Body of pancreas (tissue), 4 donors: ENCODE measurements at regions not wholly inside any gene's neighbourhood (a gene's known extent, or its start where the extent isn't known, plus 50 kb on each side); places are given as distances from the start of the nearest gene placed in this dataset.

Source experiments
- ATAC-seq: fragments of 150-250 bp; one replicate; pipeline ENCODE4 v1.9.1; 2016
- DNase-seq, 4 donors: peaks; one replicate each; pipeline ENCODE4 v3.0.0-alpha.2; 2019
- H3K27ac ChIP-seq, 4 donors: fragments of 200-600 bp; sonication (generic); 1 replicate in 3 of 4; 2 replicates in 1 of 4; pipeline versions ENCODE4 v1.5.1 to v1.6.1; 2016 to 2019; ENCODE audit warnings: mild to moderate bottlenecking in 1 of 4, mixed read lengths in 1 of 4, moderate library complexity in 1 of 4
- H3K27me3 ChIP-seq, 2 donors: fragments of 200-600 bp; sonication (generic); one replicate each; pipeline ENCODE4 v1.6.0; 2016; ENCODE audit warnings: mild to moderate bottlenecking in 1 of 2
- H3K36me3 ChIP-seq, 2 donors: fragments of 200-600 bp; sonication (generic); replicated peaks in 1 of 2; 2 replicates each; pipeline ENCODE4 v1.5.1; 2016; ENCODE audit warnings: low read depth in 2 of 2; ENCODE audit not compliant: insufficient read depth in 1 of 2
- H3K4me1 ChIP-seq: fragments of 200-600 bp; sonication (generic); one replicate; pipeline ENCODE4 v1.6.0; 2016
- H3K4me3 ChIP-seq, 2 donors: fragments of 200-600 bp; sonication (generic); 1 replicate in 1 of 2; 2 replicates in 1 of 2; pipeline ENCODE4 v1.5.1; 2016 to 2019
- H3K9me3 ChIP-seq, 3 donors: fragments of 200-600 bp; sonication (generic); 1 replicate in 2 of 3; 2 replicates in 1 of 3; pipeline ENCODE4 v1.5.1; 2016
- CTCF ChIP-seq, 7 experiments: fragments of 450-650 bp in 4 of 7; fragments of 200-600 bp in 3 of 7; sonication (generic) in 3 of 7; IDR thresholded peaks; one replicate each; pipeline ENCODE4 v1.5.1; 2016 to 2019; ENCODE audit warnings: antibody characterized with exemption in 7 of 7
- POLR2A ChIP-seq, 3 donors: fragments of 450-650 bp; IDR thresholded peaks; one replicate each; pipeline ENCODE4 v1.6.1; 2016; ENCODE audit warnings: antibody characterized with exemption in 3 of 3, mild to moderate bottlenecking in 2 of 3
- WGBS, 2 donors: methylation state at CpG; one replicate each; pipeline ENCODE4 v1.1.5; 2017; 5-methylcytosine and 5-hydroxymethylcytosine counted together
- intact Hi-C: fragments of 100-400 bp; cut with DNase I; formaldehyde crosslinking; loops from one replicate; pipeline ENCODE4 v1.15.1; 2023

GRCh38 chr14:25628978-25629377 is 579.0 kb upstream of the STXBP6 start:
- intact Hi-C loops: no loop called here
- 44 to 79% methylated on average over 2 of the region's 2 CpGs for WGBS, 2 donors

GRCh38 chr14:25628390-25628789 is 578.4 kb upstream of the STXBP6 start:
- no peaks in the 10 kb centered on the region for H3K36me3 ChIP-seq
- no peaks in the 10 kb centered on the region for H3K9me3 ChIP-seq
- DNase-seq (no peak), ATAC-seq (no peak)
- H3K4me3 ChIP-seq: no peak overlapping the region
- intact Hi-C loops: no loop called here
- H3K4me1 ChIP-seq: no peaks in the 10 kb centered on the region
- TF ChIP-seq POLR2A (IDR thresholded peaks at IDR 0.05) (no peak), CTCF (IDR thresholded peaks at IDR 0.05) (no peak)
- H3K27me3 ChIP-seq: no peaks in the 10 kb centered on the region
- H3K27ac ChIP-seq: no peak overlapping the region
- 72 to 77% methylated on average over 2 of the region's 2 CpGs for WGBS, 2 donors

More at GRCh38 chr14:25628978-25629377, 579.0 kb upstream of the STXBP6 start:
- no peak for DNase-seq
- no peaks in the 10 kb centered on the region for H3K36me3 ChIP-seq
- TF ChIP-seq CTCF (IDR thresholded peaks at IDR 0.05) (no peak), POLR2A (IDR thresholded peaks at IDR 0.05) (no peak)
- H3K9me3 ChIP-seq: no peaks in the 10 kb centered on the region
- no peak overlapping the region for H3K27ac ChIP-seq
- no peak for ATAC-seq
- H3K4me3 ChIP-seq: no peak overlapping the region
- H3K27me3 ChIP-seq: no peaks in the 10 kb centered on the region
- H3K4me1 ChIP-seq: no peaks in the 10 kb centered on the region

GRCh38 chr14:25626986-25627385 is 577.0 kb upstream of the STXBP6 start:
- no peak for TF ChIP-seq POLR2A (IDR thresholded peaks at IDR 0.05)
- TF ChIP-seq CTCF (IDR thresholded peaks at IDR 0.05): no peak

GRCh38 chr14:25622763-25623162 is 572.8 kb upstream of the STXBP6 start:
- no peak for ATAC-seq
- intact Hi-C loops: no loop called here

More at GRCh38 chr14:25626986-25627385, 577.0 kb upstream of the STXBP6 start:
- Histone ChIP-seq H3K4me1 (no peaks in the 10 kb centered on the region), H3K9me3 (no peaks in the 10 kb centered on the region), H3K36me3 (no peaks in the 10 kb centered on the region), H3K27ac (no peak overlapping the region), H3K4me3 (no peak overlapping the region), H3K27me3 (no peaks in the 10 kb centered on the region)
- WGBS, 2 donors: 63 to 69% methylated on average over 2 of the region's 2 CpGs
- intact Hi-C loops: no loop called here
- DNase-seq: no peak
- no peak for ATAC-seq

More at GRCh38 chr14:25622763-25623162, 572.8 kb upstream of the STXBP6 start:
- DNase-seq: no peak
- Histone ChIP-seq H3K4me1 (no peaks in the 10 kb centered on the region), H3K4me3 (no peak overlapping the region), H3K36me3 (no peaks in the 10 kb centered on the region), H3K9me3 (no peaks in the 10 kb centered on the region), H3K27me3 (no peaks in the 10 kb centered on the region), H3K27ac (no peak overlapping the region)
- 17 to 26% methylated on average over 1 of the region's 1 CpG for whole genome bisulfite sequencing, 2 donors
- TF ChIP-seq POLR2A (IDR thresholded peaks at IDR 0.05): no peak
- no peak for TF ChIP-seq CTCF (IDR thresholded peaks at IDR 0.05)
